HepG2 (cell line): ENCODE measurements at regions not wholly inside any gene's neighbourhood (a gene's known extent, or its start where the extent isn't known, plus 50 kb on each side); places are given as distances from the start of the nearest gene placed in this dataset.

Experiments
- CREB1 ChIP-seq, 2 experiments: fragments of 450-650 bp in 1 of 2; IDR thresholded peaks; 2 replicates each; pipeline ENCODE4 v1.6.1; 2016 to 2017; ENCODE audit warnings: control low read depth in 1 of 2, mild to moderate bottlenecking in 1 of 2, missing compliant biosample characterization in 1 of 2, missing genetic modification characterization in 1 of 2
- JUN ChIP-seq: sonication (generic); formaldehyde crosslinking; IDR thresholded peaks from 2 replicates; pipeline ENCODE4 v1.4.0; 2020; ENCODE audit warnings: mild to moderate bottlenecking, missing genetic modification reagents
- NFE2 ChIP-seq: sonication (generic); formaldehyde crosslinking; IDR thresholded peaks from 2 replicates; pipeline ENCODE4 v1.4.0; 2020; ENCODE audit warnings: missing genetic modification reagents
- ZNF672 ChIP-seq: sonication (generic); formaldehyde crosslinking; IDR thresholded peaks from 2 replicates; pipeline ENCODE4 v1.8.1; 2022; ENCODE audit warnings: missing genetic modification reagents
- TF ChIP-seq, protein P1 (sequence below): sonication (generic); formaldehyde crosslinking; IDR thresholded peaks from 2 replicates; pipeline ENCODE4 v1.5.0; 2020; ENCODE audit warnings: missing genetic modification reagents, mild to moderate bottlenecking, borderline replicate concordance
- TF ChIP-seq, protein P2 (sequence below): sonication (generic); formaldehyde crosslinking; IDR thresholded peaks from 2 replicates; pipeline ENCODE4 v1.5.0; 2020; ENCODE audit warnings: mild to moderate bottlenecking, missing genetic modification reagents, moderate library complexity
- TF ChIP-seq, protein P3 (sequence below): sonication (generic); formaldehyde crosslinking; IDR thresholded peaks from 2 replicates; pipeline ENCODE4 v1.4.0; 2020; ENCODE audit warnings: mild to moderate bottlenecking, missing genetic modification reagents

DNA sequence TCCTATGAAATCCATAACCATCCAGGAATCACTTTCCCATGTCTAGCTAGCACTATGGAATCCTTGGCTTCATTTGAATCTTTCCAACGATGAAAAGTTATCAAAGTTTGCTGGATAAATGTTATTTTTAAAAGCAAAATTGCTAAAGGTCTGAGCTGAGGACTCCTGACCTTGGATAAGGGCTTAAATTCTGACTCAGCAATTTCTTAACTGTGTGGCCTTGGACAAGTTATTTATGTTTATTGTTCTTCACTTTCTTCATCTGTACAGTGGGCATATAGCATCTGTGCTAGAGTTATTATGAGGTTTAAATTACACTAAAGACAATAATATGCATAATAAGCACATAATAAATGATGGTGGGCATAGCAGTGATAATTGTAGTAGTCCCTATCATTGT, 227.5 kb downstream of the KCNS3 start:
- TF ChIP-seq CREB1 (IDR thresholded peaks at IDR 0.05) (no peak), CREB1 (CRISPR knock-in tag; IDR thresholded peaks at IDR 0.05) (no peak), ZNF672 (CRISPR knock-in tag) (no peak), NFE2 (no peak), JUN (CRISPR knock-in tag) (no peak)
- TF ChIP-seq, protein P1, sequence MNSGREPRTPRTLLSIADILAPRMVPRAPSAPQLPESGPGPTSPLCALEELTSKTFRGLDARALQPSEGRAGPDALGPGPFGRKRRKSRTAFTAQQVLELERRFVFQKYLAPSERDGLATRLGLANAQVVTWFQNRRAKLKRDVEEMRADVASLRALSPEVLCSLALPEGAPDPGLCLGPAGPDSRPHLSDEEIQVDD (CRISPR knock-in tag), result no peak
- TF ChIP-seq, protein P2, sequence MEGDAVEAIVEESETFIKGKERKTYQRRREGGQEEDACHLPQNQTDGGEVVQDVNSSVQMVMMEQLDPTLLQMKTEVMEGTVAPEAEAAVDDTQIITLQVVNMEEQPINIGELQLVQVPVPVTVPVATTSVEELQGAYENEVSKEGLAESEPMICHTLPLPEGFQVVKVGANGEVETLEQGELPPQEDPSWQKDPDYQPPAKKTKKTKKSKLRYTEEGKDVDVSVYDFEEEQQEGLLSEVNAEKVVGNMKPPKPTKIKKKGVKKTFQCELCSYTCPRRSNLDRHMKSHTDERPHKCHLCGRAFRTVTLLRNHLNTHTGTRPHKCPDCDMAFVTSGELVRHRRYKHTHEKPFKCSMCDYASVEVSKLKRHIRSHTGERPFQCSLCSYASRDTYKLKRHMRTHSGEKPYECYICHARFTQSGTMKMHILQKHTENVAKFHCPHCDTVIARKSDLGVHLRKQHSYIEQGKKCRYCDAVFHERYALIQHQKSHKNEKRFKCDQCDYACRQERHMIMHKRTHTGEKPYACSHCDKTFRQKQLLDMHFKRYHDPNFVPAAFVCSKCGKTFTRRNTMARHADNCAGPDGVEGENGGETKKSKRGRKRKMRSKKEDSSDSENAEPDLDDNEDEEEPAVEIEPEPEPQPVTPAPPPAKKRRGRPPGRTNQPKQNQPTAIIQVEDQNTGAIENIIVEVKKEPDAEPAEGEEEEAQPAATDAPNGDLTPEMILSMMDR (CRISPR knock-in tag), result no peak
- TF ChIP-seq, protein P3, sequence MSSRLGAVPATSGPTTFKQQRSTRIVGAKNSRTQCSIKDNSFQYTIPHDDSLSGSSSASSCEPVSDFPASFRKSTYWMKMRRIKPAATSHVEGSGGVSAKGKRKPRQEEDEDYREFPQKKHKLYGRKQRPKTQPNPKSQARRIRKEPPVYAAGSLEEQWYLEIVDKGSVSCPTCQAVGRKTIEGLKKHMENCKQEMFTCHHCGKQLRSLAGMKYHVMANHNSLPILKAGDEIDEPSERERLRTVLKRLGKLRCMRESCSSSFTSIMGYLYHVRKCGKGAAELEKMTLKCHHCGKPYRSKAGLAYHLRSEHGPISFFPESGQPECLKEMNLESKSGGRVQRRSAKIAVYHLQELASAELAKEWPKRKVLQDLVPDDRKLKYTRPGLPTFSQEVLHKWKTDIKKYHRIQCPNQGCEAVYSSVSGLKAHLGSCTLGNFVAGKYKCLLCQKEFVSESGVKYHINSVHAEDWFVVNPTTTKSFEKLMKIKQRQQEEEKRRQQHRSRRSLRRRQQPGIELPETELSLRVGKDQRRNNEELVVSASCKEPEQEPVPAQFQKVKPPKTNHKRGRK (CRISPR knock-in tag), result no peak
